HepG2 (cell line): ENCODE measurements at regions not wholly inside any gene's neighbourhood (a gene's known extent, or its start where the extent isn't known, plus 50 kb on each side); places are given as distances from the start of the nearest gene placed in this dataset.

ENCODE experiments used
- FOSL2 ChIP-seq: sonication (generic); formaldehyde crosslinking; IDR thresholded peaks from 2 replicates; pipeline ENCODE4 v1.4.0; 2020; ENCODE audit warnings: missing genetic modification reagents
- ZNF317 ChIP-seq: sonication (generic); formaldehyde crosslinking; IDR thresholded peaks from 2 replicates; pipeline ENCODE4 v1.5.0; 2020; ENCODE audit warnings: mild to moderate bottlenecking, missing genetic modification reagents
- ZNF333 ChIP-seq: sonication (generic); formaldehyde crosslinking; IDR thresholded peaks from 2 replicates; pipeline ENCODE4 v1.4.0; 2020; ENCODE audit warnings: mild to moderate bottlenecking, missing genetic modification reagents, borderline replicate concordance
- ZNF841 ChIP-seq: sonication (generic); formaldehyde crosslinking; IDR thresholded peaks from 2 replicates; pipeline ENCODE4 v1.8.1; 2023; ENCODE audit warnings: missing genetic modification reagents, borderline replicate concordance
- TF ChIP-seq, protein P1 (sequence below): sonication (generic); formaldehyde crosslinking; IDR thresholded peaks from 2 replicates; pipeline ENCODE4 v1.5.1; 2020; ENCODE audit warnings: mild to moderate bottlenecking, missing genetic modification reagents, borderline replicate concordance
- TF ChIP-seq, protein P2 (sequence below): sonication (generic); formaldehyde crosslinking; IDR thresholded peaks from 2 replicates; pipeline ENCODE4 v1.9.0; 2021; ENCODE audit warnings: mild to moderate bottlenecking, missing genetic modification reagents
- TF ChIP-seq, protein P3 (sequence below): sonication (generic); formaldehyde crosslinking; IDR thresholded peaks from 2 replicates; pipeline ENCODE4 v1.4.0; 2020; ENCODE audit warnings: missing genetic modification reagents
- TF ChIP-seq, protein P4 (sequence below): sonication (generic); formaldehyde crosslinking; IDR thresholded peaks from 2 replicates; pipeline ENCODE4 v1.4.0; 2020; ENCODE audit warnings: missing genetic modification reagents

- TF ChIP-seq ZNF333 (CRISPR knock-in tag) (no peak), ZNF317 (CRISPR knock-in tag) (no peak), ZNF841 (no peak), FOSL2 (CRISPR knock-in tag) (no peak)
- TF ChIP-seq, protein P1, sequence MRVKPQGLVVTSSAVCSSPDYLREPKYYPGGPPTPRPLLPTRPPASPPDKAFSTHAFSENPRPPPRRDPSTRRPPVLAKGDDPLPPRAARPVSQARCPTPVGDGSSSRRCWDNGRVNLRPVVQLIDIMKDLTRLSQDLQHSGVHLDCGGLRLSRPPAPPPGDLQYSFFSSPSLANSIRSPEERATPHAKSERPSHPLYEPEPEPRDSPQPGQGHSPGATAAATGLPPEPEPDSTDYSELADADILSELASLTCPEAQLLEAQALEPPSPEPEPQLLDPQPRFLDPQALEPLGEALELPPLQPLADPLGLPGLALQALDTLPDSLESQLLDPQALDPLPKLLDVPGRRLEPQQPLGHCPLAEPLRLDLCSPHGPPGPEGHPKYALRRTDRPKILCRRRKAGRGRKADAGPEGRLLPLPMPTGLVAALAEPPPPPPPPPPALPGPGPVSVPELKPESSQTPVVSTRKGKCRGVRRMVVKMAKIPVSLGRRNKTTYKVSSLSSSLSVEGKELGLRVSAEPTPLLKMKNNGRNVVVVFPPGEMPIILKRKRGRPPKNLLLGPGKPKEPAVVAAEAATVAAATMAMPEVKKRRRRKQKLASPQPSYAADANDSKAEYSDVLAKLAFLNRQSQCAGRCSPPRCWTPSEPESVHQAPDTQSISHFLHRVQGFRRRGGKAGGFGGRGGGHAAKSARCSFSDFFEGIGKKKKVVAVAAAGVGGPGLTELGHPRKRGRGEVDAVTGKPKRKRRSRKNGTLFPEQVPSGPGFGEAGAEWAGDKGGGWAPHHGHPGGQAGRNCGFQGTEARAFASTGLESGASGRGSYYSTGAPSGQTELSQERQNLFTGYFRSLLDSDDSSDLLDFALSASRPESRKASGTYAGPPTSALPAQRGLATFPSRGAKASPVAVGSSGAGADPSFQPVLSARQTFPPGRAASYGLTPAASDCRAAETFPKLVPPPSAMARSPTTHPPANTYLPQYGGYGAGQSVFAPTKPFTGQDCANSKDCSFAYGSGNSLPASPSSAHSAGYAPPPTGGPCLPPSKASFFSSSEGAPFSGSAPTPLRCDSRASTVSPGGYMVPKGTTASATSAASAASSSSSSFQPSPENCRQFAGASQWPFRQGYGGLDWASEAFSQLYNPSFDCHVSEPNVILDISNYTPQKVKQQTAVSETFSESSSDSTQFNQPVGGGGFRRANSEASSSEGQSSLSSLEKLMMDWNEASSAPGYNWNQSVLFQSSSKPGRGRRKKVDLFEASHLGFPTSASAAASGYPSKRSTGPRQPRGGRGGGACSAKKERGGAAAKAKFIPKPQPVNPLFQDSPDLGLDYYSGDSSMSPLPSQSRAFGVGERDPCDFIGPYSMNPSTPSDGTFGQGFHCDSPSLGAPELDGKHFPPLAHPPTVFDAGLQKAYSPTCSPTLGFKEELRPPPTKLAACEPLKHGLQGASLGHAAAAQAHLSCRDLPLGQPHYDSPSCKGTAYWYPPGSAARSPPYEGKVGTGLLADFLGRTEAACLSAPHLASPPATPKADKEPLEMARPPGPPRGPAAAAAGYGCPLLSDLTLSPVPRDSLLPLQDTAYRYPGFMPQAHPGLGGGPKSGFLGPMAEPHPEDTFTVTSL (CRISPR knock-in tag), result no peak
- TF ChIP-seq, protein P2, sequence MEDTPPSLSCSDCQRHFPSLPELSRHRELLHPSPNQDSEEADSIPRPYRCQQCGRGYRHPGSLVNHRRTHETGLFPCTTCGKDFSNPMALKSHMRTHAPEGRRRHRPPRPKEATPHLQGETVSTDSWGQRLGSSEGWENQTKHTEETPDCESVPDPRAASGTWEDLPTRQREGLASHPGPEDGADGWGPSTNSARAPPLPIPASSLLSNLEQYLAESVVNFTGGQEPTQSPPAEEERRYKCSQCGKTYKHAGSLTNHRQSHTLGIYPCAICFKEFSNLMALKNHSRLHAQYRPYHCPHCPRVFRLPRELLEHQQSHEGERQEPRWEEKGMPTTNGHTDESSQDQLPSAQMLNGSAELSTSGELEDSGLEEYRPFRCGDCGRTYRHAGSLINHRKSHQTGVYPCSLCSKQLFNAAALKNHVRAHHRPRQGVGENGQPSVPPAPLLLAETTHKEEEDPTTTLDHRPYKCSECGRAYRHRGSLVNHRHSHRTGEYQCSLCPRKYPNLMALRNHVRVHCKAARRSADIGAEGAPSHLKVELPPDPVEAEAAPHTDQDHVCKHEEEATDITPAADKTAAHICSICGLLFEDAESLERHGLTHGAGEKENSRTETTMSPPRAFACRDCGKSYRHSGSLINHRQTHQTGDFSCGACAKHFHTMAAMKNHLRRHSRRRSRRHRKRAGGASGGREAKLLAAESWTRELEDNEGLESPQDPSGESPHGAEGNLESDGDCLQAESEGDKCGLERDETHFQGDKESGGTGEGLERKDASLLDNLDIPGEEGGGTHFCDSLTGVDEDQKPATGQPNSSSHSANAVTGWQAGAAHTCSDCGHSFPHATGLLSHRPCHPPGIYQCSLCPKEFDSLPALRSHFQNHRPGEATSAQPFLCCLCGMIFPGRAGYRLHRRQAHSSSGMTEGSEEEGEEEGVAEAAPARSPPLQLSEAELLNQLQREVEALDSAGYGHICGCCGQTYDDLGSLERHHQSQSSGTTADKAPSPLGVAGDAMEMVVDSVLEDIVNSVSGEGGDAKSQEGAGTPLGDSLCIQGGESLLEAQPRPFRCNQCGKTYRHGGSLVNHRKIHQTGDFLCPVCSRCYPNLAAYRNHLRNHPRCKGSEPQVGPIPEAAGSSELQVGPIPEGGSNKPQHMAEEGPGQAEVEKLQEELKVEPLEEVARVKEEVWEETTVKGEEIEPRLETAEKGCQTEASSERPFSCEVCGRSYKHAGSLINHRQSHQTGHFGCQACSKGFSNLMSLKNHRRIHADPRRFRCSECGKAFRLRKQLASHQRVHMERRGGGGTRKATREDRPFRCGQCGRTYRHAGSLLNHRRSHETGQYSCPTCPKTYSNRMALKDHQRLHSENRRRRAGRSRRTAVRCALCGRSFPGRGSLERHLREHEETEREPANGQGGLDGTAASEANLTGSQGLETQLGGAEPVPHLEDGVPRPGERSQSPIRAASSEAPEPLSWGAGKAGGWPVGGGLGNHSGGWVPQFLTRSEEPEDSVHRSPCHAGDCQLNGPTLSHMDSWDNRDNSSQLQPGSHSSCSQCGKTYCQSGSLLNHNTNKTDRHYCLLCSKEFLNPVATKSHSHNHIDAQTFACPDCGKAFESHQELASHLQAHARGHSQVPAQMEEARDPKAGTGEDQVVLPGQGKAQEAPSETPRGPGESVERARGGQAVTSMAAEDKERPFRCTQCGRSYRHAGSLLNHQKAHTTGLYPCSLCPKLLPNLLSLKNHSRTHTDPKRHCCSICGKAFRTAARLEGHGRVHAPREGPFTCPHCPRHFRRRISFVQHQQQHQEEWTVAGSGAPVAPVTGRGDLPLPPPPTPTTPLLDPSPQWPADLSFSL (CRISPR knock-in tag), result no peak
- TF ChIP-seq, protein P3, sequence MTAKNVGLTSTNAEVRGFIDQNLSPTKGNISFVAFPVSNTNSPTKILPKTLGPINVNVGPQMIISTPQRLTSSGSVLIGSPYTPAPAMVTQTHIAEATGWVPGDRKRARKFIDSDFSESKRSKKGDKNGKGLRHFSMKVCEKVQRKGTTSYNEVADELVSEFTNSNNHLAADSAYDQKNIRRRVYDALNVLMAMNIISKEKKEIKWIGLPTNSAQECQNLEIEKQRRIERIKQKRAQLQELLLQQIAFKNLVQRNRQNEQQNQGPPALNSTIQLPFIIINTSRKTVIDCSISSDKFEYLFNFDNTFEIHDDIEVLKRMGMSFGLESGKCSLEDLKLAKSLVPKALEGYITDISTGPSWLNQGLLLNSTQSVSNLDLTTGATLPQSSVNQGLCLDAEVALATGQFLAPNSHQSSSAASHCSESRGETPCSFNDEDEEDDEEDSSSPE (CRISPR knock-in tag), result no peak
- TF ChIP-seq, protein P4, sequence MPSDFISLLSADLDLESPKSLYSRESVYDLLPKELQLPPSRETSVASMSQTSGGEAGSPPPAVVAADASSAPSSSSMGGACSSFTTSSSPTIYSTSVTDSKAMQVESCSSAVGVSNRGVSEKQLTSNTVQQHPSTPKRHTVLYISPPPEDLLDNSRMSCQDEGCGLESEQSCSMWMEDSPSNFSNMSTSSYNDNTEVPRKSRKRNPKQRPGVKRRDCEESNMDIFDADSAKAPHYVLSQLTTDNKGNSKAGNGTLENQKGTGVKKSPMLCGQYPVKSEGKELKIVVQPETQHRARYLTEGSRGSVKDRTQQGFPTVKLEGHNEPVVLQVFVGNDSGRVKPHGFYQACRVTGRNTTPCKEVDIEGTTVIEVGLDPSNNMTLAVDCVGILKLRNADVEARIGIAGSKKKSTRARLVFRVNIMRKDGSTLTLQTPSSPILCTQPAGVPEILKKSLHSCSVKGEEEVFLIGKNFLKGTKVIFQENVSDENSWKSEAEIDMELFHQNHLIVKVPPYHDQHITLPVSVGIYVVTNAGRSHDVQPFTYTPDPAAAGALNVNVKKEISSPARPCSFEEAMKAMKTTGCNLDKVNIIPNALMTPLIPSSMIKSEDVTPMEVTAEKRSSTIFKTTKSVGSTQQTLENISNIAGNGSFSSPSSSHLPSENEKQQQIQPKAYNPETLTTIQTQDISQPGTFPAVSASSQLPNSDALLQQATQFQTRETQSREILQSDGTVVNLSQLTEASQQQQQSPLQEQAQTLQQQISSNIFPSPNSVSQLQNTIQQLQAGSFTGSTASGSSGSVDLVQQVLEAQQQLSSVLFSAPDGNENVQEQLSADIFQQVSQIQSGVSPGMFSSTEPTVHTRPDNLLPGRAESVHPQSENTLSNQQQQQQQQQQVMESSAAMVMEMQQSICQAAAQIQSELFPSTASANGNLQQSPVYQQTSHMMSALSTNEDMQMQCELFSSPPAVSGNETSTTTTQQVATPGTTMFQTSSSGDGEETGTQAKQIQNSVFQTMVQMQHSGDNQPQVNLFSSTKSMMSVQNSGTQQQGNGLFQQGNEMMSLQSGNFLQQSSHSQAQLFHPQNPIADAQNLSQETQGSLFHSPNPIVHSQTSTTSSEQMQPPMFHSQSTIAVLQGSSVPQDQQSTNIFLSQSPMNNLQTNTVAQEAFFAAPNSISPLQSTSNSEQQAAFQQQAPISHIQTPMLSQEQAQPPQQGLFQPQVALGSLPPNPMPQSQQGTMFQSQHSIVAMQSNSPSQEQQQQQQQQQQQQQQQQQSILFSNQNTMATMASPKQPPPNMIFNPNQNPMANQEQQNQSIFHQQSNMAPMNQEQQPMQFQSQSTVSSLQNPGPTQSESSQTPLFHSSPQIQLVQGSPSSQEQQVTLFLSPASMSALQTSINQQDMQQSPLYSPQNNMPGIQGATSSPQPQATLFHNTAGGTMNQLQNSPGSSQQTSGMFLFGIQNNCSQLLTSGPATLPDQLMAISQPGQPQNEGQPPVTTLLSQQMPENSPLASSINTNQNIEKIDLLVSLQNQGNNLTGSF (CRISPR knock-in tag), result no peak
These were observed 382.2 kb downstream of the LRRC70 start (continued) for GRCh38 chr5:62960781-62961180.
